ENCODE measurements at regions not wholly inside any gene's neighbourhood (a gene's known extent, or its start where the extent isn't known, plus 50 kb on each side); places are given as distances from the start of the nearest gene placed in this dataset.

GRCh38 chr1:62997884-62998283, 214.0 kb downstream of the ATG4C start:
- H3K9me3 ChIP-seq (ENCODE audit: control insufficient read depth in 1 of 2, insufficient read depth in 1 of 2, low read depth in 1 of 2, low read length in 2 of 2) = no peaks in the 10 kb centered on the region
- no TSS peak for BruUV-seq (replicated peaks)
- H3K36me3 ChIP-seq (ENCODE audit: control insufficient read depth in 1 of 2, insufficient read depth in 2 of 2, low read length in 2 of 2) = no peaks in the 10 kb centered on the region
- ChIA-PET CTCF (interaction anchor here (1.4 kb wide), 1 partner anchor 151 kb away, joined by 3 read pairs; no protein-coding TSS in a partner anchor), POLR2A (no interaction called here), RAD21 (ENCODE audit: low non-redundant PET in 1 of 2, low total read pairs in 2 of 2, uncharacterized antibody in 2 of 2, unreplicated experiment in 2 of 2) (no interaction called here)
- ATAC-seq (no peak), DNase-seq (ENCODE audit: low read depth, low spot score) (no peak)
- H2AFZ ChIP-seq (ENCODE audit: low read depth, low read length, poor library complexity, severe bottlenecking) = no peak overlapping the region
- H3K4me3 ChIP-seq (replicated peaks in 1 of 2; ENCODE audit: low read depth in 1 of 2, low read length in 2 of 2) = no peak overlapping the region
- H3K27me3 ChIP-seq (ENCODE audit: insufficient read depth, low read length) = peaks cover 60% of the 10 kb centered on the region
- no peak overlapping the region for H3K27ac ChIP-seq (ENCODE audit: low read depth, low read length)
- intact Hi-C loops (cut with micrococcal nuclease) = no loop called here
- H3K4me2 ChIP-seq (ENCODE audit: low read length) = no peak overlapping the region
- H3K4me1 ChIP-seq (ENCODE audit: control insufficient read depth in 1 of 2, insufficient read depth in 2 of 2, low read length in 2 of 2) = no peaks in the 10 kb centered on the region
- H4K20me1 ChIP-seq (ENCODE audit: insufficient read depth) = no peaks in the 10 kb centered on the region
- H3K79me2 ChIP-seq (ENCODE audit: insufficient read depth, low read length) = no peaks in the 10 kb centered on the region
- TF ChIP-seq ELF1 (IDR thresholded peaks at IDR 0.05; ENCODE audit: borderline replicate concordance, low read depth) (no peak), SP1 (IDR thresholded peaks at IDR 0.05; ENCODE audit: low read depth) (no peak), ATF3 (IDR thresholded peaks at IDR 0.05) (no peak), POLR2A (IDR thresholded peaks at IDR 0.05; ENCODE audit: borderline replicate concordance, extremely low read depth, insufficient read depth, insufficient read length) (no peak), SIN3A (IDR thresholded peaks at IDR 0.05; ENCODE audit: low read depth) (no peak), YY1 (IDR thresholded peaks at IDR 0.05; ENCODE audit: extremely low read depth, insufficient replicate concordance, low read depth, low read length) (no peak), JUND (IDR thresholded peaks at IDR 0.05) (no peak), RAD21 (IDR thresholded peaks at IDR 0.05; ENCODE audit: low read depth) (no peak)
- no peak overlapping the region for H3K9ac ChIP-seq (ENCODE audit: low read length)
- H3K9me2 ChIP-seq (ENCODE audit: insufficient read depth) = no peaks in the 10 kb centered on the region

DNA sequence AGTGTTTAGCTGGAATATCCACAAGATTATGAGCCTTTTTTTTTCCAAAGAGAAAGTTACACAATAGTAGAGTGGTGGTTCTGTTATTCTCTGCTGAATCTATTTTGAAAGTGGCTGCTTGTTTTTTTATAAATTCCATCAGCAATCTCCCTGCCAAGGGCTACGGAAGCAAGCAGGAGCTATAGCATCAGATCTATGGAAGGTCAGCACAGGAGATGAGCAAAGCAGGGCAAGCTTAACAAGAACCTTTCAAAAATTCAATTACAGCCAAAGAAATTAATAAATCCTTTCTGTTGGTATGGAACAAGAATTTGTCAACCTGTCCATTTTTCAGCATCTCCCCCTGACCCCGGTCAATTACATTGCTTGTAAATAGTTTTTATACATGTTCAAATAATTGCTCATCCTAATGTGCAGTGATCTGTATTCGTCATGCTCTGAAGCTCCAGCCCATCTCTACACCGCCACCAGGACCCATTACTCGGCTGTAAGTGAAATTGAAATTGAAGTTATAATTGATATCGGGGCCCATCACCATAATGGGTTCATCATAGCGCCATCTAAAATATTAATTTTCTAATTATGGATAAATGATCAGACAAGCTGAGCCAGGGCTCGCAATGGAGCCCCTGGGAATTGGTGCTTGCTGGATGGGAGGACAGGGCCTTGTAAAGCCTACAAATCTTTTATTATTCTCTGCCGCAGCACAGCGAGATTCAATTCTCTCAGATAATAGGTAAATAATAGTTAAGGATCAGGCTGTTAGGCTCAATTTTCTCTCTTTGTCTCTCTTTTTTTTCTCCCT, 215.1 kb downstream of the ATG4C start:
- CTCF ChIA-PET = interaction anchor here (1.4 kb wide), 1 partner anchor 150 kb away, joined by 3 read pairs; no protein-coding TSS in a partner anchor
- ATAC-seq (no peak), DNase-seq (ENCODE audit: low read depth, low spot score) (no peak)
- no peaks in the 10 kb centered on the region for H3K79me2 ChIP-seq (ENCODE audit: insufficient read depth, low read length)
- no peak overlapping the region for H3K9ac ChIP-seq (ENCODE audit: low read length)
- POLR2A ChIA-PET = no interaction called here
- H4K20me1 ChIP-seq (ENCODE audit: insufficient read depth) = no peaks in the 10 kb centered on the region
- no peak overlapping the region for H3K4me3 ChIP-seq (replicated peaks in 1 of 2; ENCODE audit: low read depth in 1 of 2, low read length in 2 of 2)
- H3K9me3 ChIP-seq (ENCODE audit: control insufficient read depth in 1 of 2, insufficient read depth in 1 of 2, low read depth in 1 of 2, low read length in 2 of 2) = no peaks in the 10 kb centered on the region
- no peak overlapping the region for H3K4me2 ChIP-seq (ENCODE audit: low read length)
- RAD21 ChIA-PET (ENCODE audit: low non-redundant PET in 1 of 2, low total read pairs in 2 of 2, uncharacterized antibody in 2 of 2, unreplicated experiment in 2 of 2) = no interaction called here
- H3K27me3 ChIP-seq (ENCODE audit: insufficient read depth, low read length) = peaks cover 51% of the 10 kb centered on the region
- H3K27ac ChIP-seq (ENCODE audit: low read depth, low read length) = no peak overlapping the region
- H3K9me2 ChIP-seq (ENCODE audit: insufficient read depth) = no peaks in the 10 kb centered on the region
- no TSS peak for BruUV-seq (replicated peaks)
- intact Hi-C loops (cut with micrococcal nuclease) = no loop called here
- TF ChIP-seq, protein P1, sequence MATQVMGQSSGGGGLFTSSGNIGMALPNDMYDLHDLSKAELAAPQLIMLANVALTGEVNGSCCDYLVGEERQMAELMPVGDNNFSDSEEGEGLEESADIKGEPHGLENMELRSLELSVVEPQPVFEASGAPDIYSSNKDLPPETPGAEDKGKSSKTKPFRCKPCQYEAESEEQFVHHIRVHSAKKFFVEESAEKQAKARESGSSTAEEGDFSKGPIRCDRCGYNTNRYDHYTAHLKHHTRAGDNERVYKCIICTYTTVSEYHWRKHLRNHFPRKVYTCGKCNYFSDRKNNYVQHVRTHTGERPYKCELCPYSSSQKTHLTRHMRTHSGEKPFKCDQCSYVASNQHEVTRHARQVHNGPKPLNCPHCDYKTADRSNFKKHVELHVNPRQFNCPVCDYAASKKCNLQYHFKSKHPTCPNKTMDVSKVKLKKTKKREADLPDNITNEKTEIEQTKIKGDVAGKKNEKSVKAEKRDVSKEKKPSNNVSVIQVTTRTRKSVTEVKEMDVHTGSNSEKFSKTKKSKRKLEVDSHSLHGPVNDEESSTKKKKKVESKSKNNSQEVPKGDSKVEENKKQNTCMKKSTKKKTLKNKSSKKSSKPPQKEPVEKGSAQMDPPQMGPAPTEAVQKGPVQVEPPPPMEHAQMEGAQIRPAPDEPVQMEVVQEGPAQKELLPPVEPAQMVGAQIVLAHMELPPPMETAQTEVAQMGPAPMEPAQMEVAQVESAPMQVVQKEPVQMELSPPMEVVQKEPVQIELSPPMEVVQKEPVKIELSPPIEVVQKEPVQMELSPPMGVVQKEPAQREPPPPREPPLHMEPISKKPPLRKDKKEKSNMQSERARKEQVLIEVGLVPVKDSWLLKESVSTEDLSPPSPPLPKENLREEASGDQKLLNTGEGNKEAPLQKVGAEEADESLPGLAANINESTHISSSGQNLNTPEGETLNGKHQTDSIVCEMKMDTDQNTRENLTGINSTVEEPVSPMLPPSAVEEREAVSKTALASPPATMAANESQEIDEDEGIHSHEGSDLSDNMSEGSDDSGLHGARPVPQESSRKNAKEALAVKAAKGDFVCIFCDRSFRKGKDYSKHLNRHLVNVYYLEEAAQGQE (IDR thresholded peaks at IDR 0.05; ENCODE audit: low read depth) = no peak
- TF ChIP-seq ZNF274 (IDR thresholded peaks at IDR 0.05; ENCODE audit: low read depth, low read length) = no peak
- no peak for TF ChIP-seq EZH2 (IDR thresholded peaks at IDR 0.05)
- no peak for TF ChIP-seq EGR1 (IDR thresholded peaks at IDR 0.05; ENCODE audit: low read depth)
- no peak for TF ChIP-seq CEBPB (IDR thresholded peaks at IDR 0.05; ENCODE audit: low read depth)
- TF ChIP-seq JUND (IDR thresholded peaks at IDR 0.05) = no peak
- TF ChIP-seq MAX (IDR thresholded peaks at IDR 0.05) = no peak
- no peak for TF ChIP-seq ELF1 (IDR thresholded peaks at IDR 0.05; ENCODE audit: borderline replicate concordance, low read depth)
- TF ChIP-seq SIN3A (IDR thresholded peaks at IDR 0.05; ENCODE audit: low read depth) = no peak
- TF ChIP-seq ZFX (IDR thresholded peaks at IDR 0.05) = no peak
- TF ChIP-seq FOSL1 (IDR thresholded peaks at IDR 0.05; ENCODE audit: low read depth) = no peak
- TF ChIP-seq TCF7L2 (IDR thresholded peaks at IDR 0.05; ENCODE audit: borderline replicate concordance, extremely low read depth, insufficient read depth, insufficient read length) = no peak
- no peak for TF ChIP-seq CBX3 (IDR thresholded peaks at IDR 0.05; ENCODE audit: low read depth)
- TF ChIP-seq EZH2phosphoT487 (IDR thresholded peaks at IDR 0.05; ENCODE audit: borderline replicate concordance) = no peak
- no peak for TF ChIP-seq YY1 (IDR thresholded peaks at IDR 0.05; ENCODE audit: extremely low read depth, insufficient replicate concordance, low read depth, low read length)
- no peaks in the 10 kb centered on the region for H3K36me3 ChIP-seq (ENCODE audit: control insufficient read depth in 1 of 2, insufficient read depth in 2 of 2, low read length in 2 of 2)
- no peaks in the 10 kb centered on the region for H3K4me1 ChIP-seq (ENCODE audit: control insufficient read depth in 1 of 2, insufficient read depth in 2 of 2, low read length in 2 of 2)
- H2AFZ ChIP-seq (ENCODE audit: low read depth, low read length, poor library complexity, severe bottlenecking) = no peak overlapping the region
